ENCODE measurements at regions not wholly inside any gene's neighbourhood (a gene's known extent, or its start where the extent isn't known, plus 50 kb on each side); places are given as distances from the start of the nearest gene placed in this dataset.

- DNase-seq (ENCODE audit: low read depth) = no peak
- no peak overlapping the region for H3K4me3 ChIP-seq (ENCODE audit: control insufficient read depth, low read depth, low read length)
- TF ChIP-seq, protein P1, sequence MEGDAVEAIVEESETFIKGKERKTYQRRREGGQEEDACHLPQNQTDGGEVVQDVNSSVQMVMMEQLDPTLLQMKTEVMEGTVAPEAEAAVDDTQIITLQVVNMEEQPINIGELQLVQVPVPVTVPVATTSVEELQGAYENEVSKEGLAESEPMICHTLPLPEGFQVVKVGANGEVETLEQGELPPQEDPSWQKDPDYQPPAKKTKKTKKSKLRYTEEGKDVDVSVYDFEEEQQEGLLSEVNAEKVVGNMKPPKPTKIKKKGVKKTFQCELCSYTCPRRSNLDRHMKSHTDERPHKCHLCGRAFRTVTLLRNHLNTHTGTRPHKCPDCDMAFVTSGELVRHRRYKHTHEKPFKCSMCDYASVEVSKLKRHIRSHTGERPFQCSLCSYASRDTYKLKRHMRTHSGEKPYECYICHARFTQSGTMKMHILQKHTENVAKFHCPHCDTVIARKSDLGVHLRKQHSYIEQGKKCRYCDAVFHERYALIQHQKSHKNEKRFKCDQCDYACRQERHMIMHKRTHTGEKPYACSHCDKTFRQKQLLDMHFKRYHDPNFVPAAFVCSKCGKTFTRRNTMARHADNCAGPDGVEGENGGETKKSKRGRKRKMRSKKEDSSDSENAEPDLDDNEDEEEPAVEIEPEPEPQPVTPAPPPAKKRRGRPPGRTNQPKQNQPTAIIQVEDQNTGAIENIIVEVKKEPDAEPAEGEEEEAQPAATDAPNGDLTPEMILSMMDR (IDR thresholded peaks at IDR 0.05; ENCODE audit: control insufficient read depth, insufficient read depth, low read depth, low read length, missing control alignments) = no peak
Measured at GRCh38 chr1:22399421-22400091, 52.1 kb upstream of the ZBTB40 start.
